Heart left ventricle (tissue), 16 donors: ENCODE measurements at regions not wholly inside any gene's neighbourhood (a gene's known extent, or its start where the extent isn't known, plus 50 kb on each side); places are given as distances from the start of the nearest gene placed in this dataset.

Experiments used
- ATAC-seq, 4 donors: fragments of 200-7000 bp; cut with Tn5 transposase; one replicate each; pipeline ENCODE4 v1.9.1; 2020 to 2022; ENCODE audit warnings: moderate library complexity in 4 of 4, mild to moderate bottlenecking in 3 of 4, moderate number of reproducible peaks in 1 of 4
- DNase-seq, 5 donors: peaks; one replicate each; pipeline ENCODE4 v3.0.0-alpha.2; 2020
- H3K27ac ChIP-seq, 12 donors: fragments of 200-600 bp; sonication (generic) in 4 of 12; one replicate each; pipeline versions ENCODE4 v1.5.0 to v1.8.0; 2016 to 2022; ENCODE audit warnings: mild to moderate bottlenecking in 2 of 12
- H3K27me3 ChIP-seq, 9 donors: fragments of 200-600 bp; sonication (generic) in 2 of 9; one replicate each; pipeline versions ENCODE4 v1.5.1 to v1.8.0; 2016 to 2022; ENCODE audit warnings: mild to moderate bottlenecking in 3 of 9
- H3K36me3 ChIP-seq, 9 donors: fragments of 200-600 bp; sonication (generic) in 2 of 9; one replicate each; pipeline versions ENCODE4 v1.5.0 to v1.8.0; 2018 to 2022; ENCODE audit warnings: mild to moderate bottlenecking in 2 of 9
- H3K4me1 ChIP-seq, 12 donors: fragments of 200-600 bp; sonication (generic) in 4 of 12; one replicate each; pipeline versions ENCODE4 v1.5.0 to v1.8.0; 2016 to 2022; ENCODE audit warnings: mild to moderate bottlenecking in 3 of 12
- H3K4me3 ChIP-seq, 12 donors: fragments of 200-600 bp; sonication (generic) in 4 of 12; one replicate each; pipeline versions ENCODE4 v1.5.0 to v1.8.0; 2017 to 2022; ENCODE audit warnings: mild to moderate bottlenecking in 9 of 12, moderate library complexity in 4 of 12
- H3K9me3 ChIP-seq, 12 donors: fragments of 200-600 bp; sonication (generic) in 4 of 12; one replicate each; pipeline versions ENCODE4 v1.5.0 to v1.8.0; 2016 to 2022; ENCODE audit warnings: mild to moderate bottlenecking in 1 of 12
- CTCF ChIP-seq, 12 donors: fragments of 200-600 bp; sonication (generic) in 4 of 12; IDR thresholded peaks; one replicate each; pipeline versions ENCODE4 v1.5.0 to v1.8.0; 2018 to 2022; ENCODE audit warnings: antibody characterized with exemption in 12 of 12, mild to moderate bottlenecking in 5 of 12
- POLR2A ChIP-seq, 2 donors: fragments of 450-650 bp; IDR thresholded peaks; one replicate each; pipeline ENCODE4 v1.6.1; 2017; ENCODE audit warnings: antibody characterized with exemption in 2 of 2, mild to moderate bottlenecking in 2 of 2, moderate library complexity in 2 of 2
- WGBS, 4 donors: extraction: QIAGEN DNeasy Blood & Tissue Kit in 2 of 4; methylation state at CpG; one replicate each; pipeline versions ENCODE4 v1.1.5 to v1.1.7; 2013 to 2018; 5-methylcytosine and 5-hydroxymethylcytosine counted together
- intact Hi-C, 10 donors: fragments of 100-400 bp; cut with DNase I; formaldehyde crosslinking; loops; one replicate each; pipeline versions ENCODE4 v1.11.1 to v1.14.2; 2022
- donor health status: ischemic (EF 13 %, LVEDD 7.1; RV severe dilation, severe dysfunction).
- donor health status: healthy with polysubstance abuse.
- donor health status: DM: no; HTN: yes; CAD: no.
- donor health status: DM: no; HTN: no; CAD: no.
- donor health status: ischemic (EF 25% LVEDD 6.9; RV normal size, moderate dysfunction).
- donor health status: ischemic (EF 25% LVEDD 5.7; RV mildly dilated, moderate dysfunction).
- donor health status: healthy.
- donor health status: DM: yes; HTN: yes; CAD: no.
- donor health status: ischemic (EF 35%, LVEDD 5.7; RV mildly dilated, moderate dysfunction).
- donor health status: nonischemic (EF 11% LVEDD 7.7; RV severe dilation, severe dysfunction).
- donor health status: DM: yes; HTN: yes; CAD: no.
- donor health status: PGD.
- donor health status: ischemic (EF 29% LVEDD 5.4; RV normal size, mild dysfunction).
- donor health status: nonischemic (EF 23%, LVEDD 6.1; RV moderate dilation, normal function).

- Histone ChIP-seq H3K9me3 (peaks cover 0 to 17% (median 0%) of the 10 kb centered on the region in 12 donors), H3K4me1 (peaks cover 0 to 8% (median under 1%) of the 10 kb centered on the region in 12 donors), H3K27ac (no peak overlapping the region), H3K27me3 (no peaks in the 10 kb centered on the region), H3K36me3 (no peaks in the 10 kb centered on the region), H3K4me3 (no peak overlapping the region)
- TF ChIP-seq CTCF (IDR thresholded peaks at IDR 0.05): no peak
- TF ChIP-seq POLR2A (IDR thresholded peaks at IDR 0.05): no peak
- intact Hi-C loops: loop anchor here in 1 of 10 donors (10.0 kb wide), 1 partner anchor 67 kb away; the partner anchor contains the start of gene NUDT4
- no peak for DNase-seq
- 89 to 98% (median 92%) methylated on average over 4 of the region's 4 CpGs for WGBS, 4 donors
- ATAC-seq: no peak
These were observed 69.4 kb upstream of the NUDT4 start for GRCh38 chr12:93308281-93308680.

- no peaks in the 10 kb centered on the region for H3K27me3 ChIP-seq
- H3K4me1 ChIP-seq: peaks cover 0 to 12% (median 0%) of the 10 kb centered on the region in 12 donors
- no peak for ATAC-seq
- TF ChIP-seq CTCF (IDR thresholded peaks at IDR 0.05) (no peak), POLR2A (IDR thresholded peaks at IDR 0.05) (no peak)
- 92 to 95% (median 94%) methylated on average over 2 of the region's 2 CpGs for WGBS, 4 donors
- H3K36me3 ChIP-seq: no peaks in the 10 kb centered on the region
- H3K4me3 ChIP-seq: no peak overlapping the region
- intact Hi-C loops: no loop called here
- no peak overlapping the region for H3K27ac ChIP-seq
- H3K9me3 ChIP-seq: peaks cover 0 to 3% (median 0%) of the 10 kb centered on the region in 12 donors
- DNase-seq: no peak
These were observed 65.9 kb upstream of the NUDT4 start for GRCh38 chr12:93311827-93312226.

DNA sequence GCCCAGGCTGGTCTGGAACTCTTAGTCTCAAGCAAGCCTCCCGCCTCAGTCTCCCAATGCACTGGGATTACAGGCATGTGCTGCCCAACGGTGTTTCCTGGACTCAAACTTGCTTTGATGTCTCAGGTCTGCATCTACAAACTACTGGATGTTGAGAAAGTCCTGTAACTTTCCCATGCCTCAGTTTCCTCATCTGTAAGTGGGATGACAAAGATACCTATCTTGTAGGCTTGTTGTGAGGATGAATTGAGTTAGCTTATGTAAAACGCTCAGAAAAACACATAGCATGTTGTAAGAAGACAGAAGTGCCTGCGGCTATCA, 63.6 kb upstream of the NUDT4 start:
- WGBS, 4 donors: 90 to 95% (median 91%) methylated on average over 4 of the region's 4 CpGs
- H3K27me3 ChIP-seq: no peaks in the 10 kb centered on the region
- no peak for ATAC-seq
- no peaks in the 10 kb centered on the region for H3K36me3 ChIP-seq
- intact Hi-C loops: loop anchor here in 1 of 10 donors (1.0 kb wide), 1 partner anchor 8 kb away; no protein-coding TSS in a partner anchor
- TF ChIP-seq POLR2A (IDR thresholded peaks at IDR 0.05) (no peak), CTCF (IDR thresholded peaks at IDR 0.05) (no peak)
- H3K4me3 ChIP-seq: no peak overlapping the region
- peaks cover 0 to 14% (median 0%) of the 10 kb centered on the region in 12 donors for H3K4me1 ChIP-seq
- H3K27ac ChIP-seq: no peak overlapping the region
- DNase-seq: no peak
- no peaks in the 10 kb centered on the region for H3K9me3 ChIP-seq

GRCh38 chr12:93315385-93315906, 62.3 kb upstream of the NUDT4 start:
- TF ChIP-seq CTCF (IDR thresholded peaks at IDR 0.05): no peak
- TF ChIP-seq POLR2A (IDR thresholded peaks at IDR 0.05): no peak
- Histone ChIP-seq H3K4me1 (peaks cover 0 to 16% (median 0%) of the 10 kb centered on the region in 12 donors), H3K27ac (no peak overlapping the region), H3K27me3 (no peaks in the 10 kb centered on the region), H3K36me3 (no peaks in the 10 kb centered on the region), H3K9me3 (no peaks in the 10 kb centered on the region), H3K4me3 (no peak overlapping the region)
- DNase-seq (no peak), ATAC-seq (no peak)
- WGBS, 4 donors: 88 to 95% (median 94%) methylated on average over 9 of the region's 9 CpGs
- intact Hi-C loops: loop anchor here in 1 of 10 donors (5.0 kb wide), 1 partner anchor 47 kb away; no protein-coding TSS in a partner anchor
